Transverse colon (tissue), 3 donors: ENCODE measurements at regions not wholly inside any gene's neighbourhood (a gene's known extent, or its start where the extent isn't known, plus 50 kb on each side); places are given as distances from the start of the nearest gene placed in this dataset.
"Not testable (repeated sequence)": the region's sequence is repeated elsewhere in the genome, so short reads cannot be mapped to it uniquely, and the experiment has no call there.

Experiments used
- POLR2A ChIP-seq: fragments of 450-650 bp; IDR thresholded peaks from one replicate; pipeline ENCODE4 v1.6.1; 2016; ENCODE audit warnings: antibody characterized with exemption, mild to moderate bottlenecking, moderate library complexity
- TF ChIP-seq, protein P1 (sequence below), 5 experiments: fragments of 200-600 bp in 3 of 5; fragments of 450-650 bp in 2 of 5; sonication (generic) in 3 of 5; IDR thresholded peaks; 1 replicate in 2 of 5; 2 replicates in 3 of 5; pipeline ENCODE4 v1.5.1; 2016 to 2017; ENCODE audit warnings: antibody characterized with exemption in 5 of 5, inconsistent platforms in 3 of 5, mild to moderate bottlenecking in 2 of 5, moderate library complexity in 1 of 5

DNA sequence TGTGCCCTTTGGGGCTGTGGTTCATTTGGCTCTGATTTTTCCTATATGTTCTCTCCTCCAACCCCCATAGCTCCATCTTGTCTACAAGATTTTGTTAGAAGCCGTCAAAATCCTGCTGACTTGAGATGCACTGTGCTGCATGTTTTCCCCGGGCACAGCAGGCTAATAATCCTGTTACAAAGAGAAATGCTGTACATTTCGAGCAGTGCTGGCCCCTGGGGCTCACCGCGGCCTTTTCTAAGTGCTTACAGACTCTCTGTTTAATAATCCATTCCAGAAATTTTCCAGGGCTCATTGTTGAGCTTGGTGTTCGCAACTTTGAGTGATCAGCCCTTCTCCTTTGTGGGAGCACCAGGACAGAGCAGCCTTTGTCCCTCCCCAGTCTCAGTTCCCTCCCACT, 158.6 kb downstream of the OR4F15 start:
- TF ChIP-seq POLR2A: not testable (repeated sequence)
- TF ChIP-seq, protein P1, sequence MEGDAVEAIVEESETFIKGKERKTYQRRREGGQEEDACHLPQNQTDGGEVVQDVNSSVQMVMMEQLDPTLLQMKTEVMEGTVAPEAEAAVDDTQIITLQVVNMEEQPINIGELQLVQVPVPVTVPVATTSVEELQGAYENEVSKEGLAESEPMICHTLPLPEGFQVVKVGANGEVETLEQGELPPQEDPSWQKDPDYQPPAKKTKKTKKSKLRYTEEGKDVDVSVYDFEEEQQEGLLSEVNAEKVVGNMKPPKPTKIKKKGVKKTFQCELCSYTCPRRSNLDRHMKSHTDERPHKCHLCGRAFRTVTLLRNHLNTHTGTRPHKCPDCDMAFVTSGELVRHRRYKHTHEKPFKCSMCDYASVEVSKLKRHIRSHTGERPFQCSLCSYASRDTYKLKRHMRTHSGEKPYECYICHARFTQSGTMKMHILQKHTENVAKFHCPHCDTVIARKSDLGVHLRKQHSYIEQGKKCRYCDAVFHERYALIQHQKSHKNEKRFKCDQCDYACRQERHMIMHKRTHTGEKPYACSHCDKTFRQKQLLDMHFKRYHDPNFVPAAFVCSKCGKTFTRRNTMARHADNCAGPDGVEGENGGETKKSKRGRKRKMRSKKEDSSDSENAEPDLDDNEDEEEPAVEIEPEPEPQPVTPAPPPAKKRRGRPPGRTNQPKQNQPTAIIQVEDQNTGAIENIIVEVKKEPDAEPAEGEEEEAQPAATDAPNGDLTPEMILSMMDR (IDR thresholded peaks at IDR 0.05): not testable (repeated sequence)
